Thymus (tissue), 11 donors: ENCODE measurements at regions not wholly inside any gene's neighbourhood (a gene's known extent, or its start where the extent isn't known, plus 50 kb on each side); places are given as distances from the start of the nearest gene placed in this dataset.

Source experiments
- DNase-seq, 9 donors: peaks; one replicate each; pipeline ENCODE4 v3.0.0-alpha.2; 2013; ENCODE audit warnings: low spot score in 9 of 9, low read depth in 6 of 9, missing footprints in 1 of 9
- H3K27ac ChIP-seq, 2 donors: one replicate each; pipeline ENCODE4 v1.5.1; 2013; ENCODE audit warnings: control low read depth in 1 of 2, low read depth in 1 of 2, low read length in 1 of 2, mild to moderate bottlenecking in 1 of 2, moderate library complexity in 1 of 2
- H3K27me3 ChIP-seq, 2 donors: one replicate each; pipeline ENCODE4 v1.5.1; 2013; ENCODE audit warnings: low read length in 1 of 2; ENCODE audit not compliant: control insufficient read depth in 2 of 2, insufficient read depth in 1 of 2
- H3K36me3 ChIP-seq, 2 donors: one replicate each; pipeline ENCODE4 v1.5.1; 2013; ENCODE audit warnings: low read length in 1 of 2, mild to moderate bottlenecking in 1 of 2, moderate library complexity in 1 of 2; ENCODE audit not compliant: control insufficient read depth in 2 of 2, insufficient read depth in 2 of 2
- H3K4me1 ChIP-seq, 2 donors: one replicate each; pipeline ENCODE4 v1.5.1; 2013; ENCODE audit warnings: low read length in 2 of 2; ENCODE audit not compliant: control insufficient read depth in 2 of 2, insufficient read depth in 2 of 2
- H3K4me3 ChIP-seq, 2 donors: one replicate each; pipeline ENCODE4 v1.5.1; 2013; ENCODE audit warnings: low read length in 2 of 2, control low read depth in 1 of 2, mild to moderate bottlenecking in 1 of 2
- H3K9me3 ChIP-seq, 2 donors: one replicate each; pipeline ENCODE4 v1.5.1; 2013; ENCODE audit warnings: low read length in 1 of 2, mild to moderate bottlenecking in 1 of 2; ENCODE audit not compliant: control insufficient read depth in 2 of 2, insufficient read depth in 1 of 2
- WGBS: extraction: QIAGEN DNeasy Blood & Tissue Kit; methylation state at CpG from one replicate; pipeline ENCODE4 v1.1.7; 2013; 5-methylcytosine and 5-hydroxymethylcytosine counted together
- donor health status: healthy.

DNA sequence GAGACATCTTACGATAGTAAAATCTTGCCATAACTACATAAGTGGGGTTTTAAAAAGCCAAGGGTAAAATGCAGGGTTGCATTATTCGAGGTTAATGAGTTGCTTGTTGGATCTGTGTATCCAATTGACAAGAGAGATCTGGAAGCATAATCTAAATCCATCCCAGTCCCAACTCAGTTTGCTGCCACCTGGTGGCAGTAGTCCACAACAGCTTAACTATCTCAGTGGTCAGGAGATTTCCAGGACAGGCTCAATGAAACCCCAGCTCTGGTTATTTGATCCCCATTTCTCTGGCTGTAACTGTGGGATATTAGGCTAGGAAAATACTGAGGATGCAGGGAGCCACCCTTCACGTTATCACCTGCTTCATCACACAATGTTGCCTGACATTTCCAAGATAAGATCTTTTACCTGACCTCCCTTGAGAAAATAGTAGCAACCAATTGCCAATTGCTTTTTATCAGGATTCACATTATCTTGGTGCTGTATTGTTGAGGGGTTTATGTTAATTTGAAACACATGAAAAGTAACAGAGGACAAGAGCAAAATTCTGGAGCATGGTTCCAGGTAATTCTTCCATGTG lies 88.2 kb upstream of the TNIP3 start:
- WGBS, result 35% methylated on average over 3 of the region's 3 CpGs
- Histone ChIP-seq H3K4me1 (no peaks in the 10 kb centered on the region), H3K27ac (no peak overlapping the region), H3K27me3 (no peaks in the 10 kb centered on the region), H3K4me3 (no peak overlapping the region), H3K36me3 (no peaks in the 10 kb centered on the region), H3K9me3 (no peaks in the 10 kb centered on the region)
- DNase-seq, result peak in 8 of 9 donors; percentile 23 to 77 (median 49)

DNA sequence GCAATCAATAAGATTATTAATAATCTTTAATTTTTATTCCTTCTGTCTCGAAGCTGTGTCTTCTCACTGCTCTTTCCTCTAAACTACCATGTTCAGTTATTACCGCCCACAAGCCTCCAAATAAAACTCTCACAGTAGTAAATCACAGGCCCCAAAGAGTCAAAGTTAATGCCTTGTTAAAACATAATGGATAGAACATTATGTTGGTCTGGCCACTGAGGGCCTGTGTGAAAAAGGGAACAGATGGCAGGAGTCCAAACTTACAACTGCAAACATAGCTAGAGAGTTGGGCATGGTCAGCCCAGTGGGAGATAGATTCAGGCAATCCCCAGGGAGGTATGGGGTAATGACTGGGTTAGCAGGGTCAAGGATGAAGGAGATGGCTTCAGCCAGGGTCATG lies 84.6 kb upstream of the TNIP3 start:
- Histone ChIP-seq H3K36me3 (no peaks in the 10 kb centered on the region), H3K27ac (no peak overlapping the region), H3K4me3 (no peak overlapping the region), H3K9me3 (no peaks in the 10 kb centered on the region), H3K27me3 (no peaks in the 10 kb centered on the region), H3K4me1 (no peaks in the 10 kb centered on the region)
- WGBS, result 97% methylated on average over 2 of the region's 2 CpGs
- no peak for DNase-seq

DNA sequence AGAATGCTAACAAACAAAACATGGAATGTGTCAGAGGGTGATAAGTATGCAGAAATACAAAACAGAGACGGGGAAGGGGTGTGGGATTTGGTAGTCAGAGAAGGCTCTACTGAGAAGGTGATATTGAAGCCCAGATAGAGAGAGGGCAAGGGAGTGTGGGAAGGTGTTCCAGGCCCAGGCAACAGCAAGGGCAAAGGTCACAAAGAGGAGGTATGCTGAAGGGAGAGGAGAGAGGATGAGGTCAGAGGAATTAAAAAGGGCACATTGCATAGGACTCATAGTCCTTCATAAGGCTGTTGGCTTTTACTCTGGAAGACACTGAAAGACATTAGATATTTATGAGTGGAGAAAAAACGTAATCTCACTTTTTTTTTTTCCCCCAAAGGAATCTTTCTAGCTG lies 82.6 kb upstream of the TNIP3 start:
- no peak overlapping the region for H3K4me3 ChIP-seq
- H3K36me3 ChIP-seq, result no peaks in the 10 kb centered on the region
- 90% methylated on average over 2 of the region's 2 CpGs for WGBS
- no peaks in the 10 kb centered on the region for H3K4me1 ChIP-seq
- DNase-seq, result no peak
- H3K9me3 ChIP-seq, result no peaks in the 10 kb centered on the region
- no peaks in the 10 kb centered on the region for H3K27me3 ChIP-seq
- no peak overlapping the region for H3K27ac ChIP-seq

DNA sequence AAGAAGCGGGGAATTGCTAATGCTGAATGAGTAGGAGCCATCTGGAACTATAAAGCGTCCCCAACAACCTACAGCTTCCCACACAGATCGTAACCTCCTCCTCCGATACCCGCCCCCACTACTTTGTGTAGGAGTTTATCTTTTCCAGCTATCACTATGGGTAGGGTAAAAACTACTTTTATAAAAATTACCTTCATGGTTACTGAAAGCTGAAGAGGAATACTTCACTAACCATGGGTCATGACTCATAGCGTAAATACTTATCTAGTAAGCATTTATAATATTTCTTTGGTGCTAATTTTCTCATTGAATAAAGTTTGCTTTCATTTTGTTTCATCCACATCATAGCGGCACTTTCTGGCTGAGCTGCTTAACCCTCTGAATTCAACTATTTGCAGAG lies 79.4 kb upstream of the TNIP3 start:
- Histone ChIP-seq H3K4me1 (no peaks in the 10 kb centered on the region), H3K27me3 (no peaks in the 10 kb centered on the region), H3K9me3 (no peaks in the 10 kb centered on the region), H3K27ac (no peak overlapping the region), H3K4me3 (no peak overlapping the region), H3K36me3 (no peaks in the 10 kb centered on the region)
- no peak for DNase-seq
- WGBS, result 94% methylated on average over 7 of the region's 7 CpGs

DNA sequence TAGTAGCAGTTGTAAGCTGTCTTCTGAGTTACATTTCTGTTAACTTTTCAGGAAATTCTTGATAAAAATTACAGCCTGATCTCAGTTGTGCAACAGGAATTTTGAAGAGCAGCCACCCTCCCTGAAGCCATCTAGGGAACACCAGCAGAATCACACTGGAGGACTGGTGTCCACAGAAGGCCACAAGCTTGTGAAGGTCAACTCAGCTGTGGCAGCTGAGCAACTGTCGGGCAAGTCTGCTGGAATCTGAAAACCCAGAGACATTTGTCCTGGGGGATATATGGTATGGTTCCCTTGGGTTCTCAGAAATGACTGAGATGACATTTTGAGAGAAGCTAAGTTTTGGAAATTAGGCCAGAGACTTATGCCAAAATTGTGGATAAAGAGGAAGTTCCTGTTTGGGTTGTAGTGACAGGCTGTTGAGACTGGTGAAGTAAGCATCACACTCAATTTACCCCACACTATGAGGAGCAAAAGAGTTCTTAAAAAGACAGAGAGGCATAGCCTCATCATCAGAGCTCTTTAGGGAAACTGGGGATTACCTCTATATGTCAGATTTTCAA lies 78.1 kb upstream of the TNIP3 start:
- H3K27ac ChIP-seq, result no peak overlapping the region
- peaks cover 0 to 3% of the 10 kb centered on the region in 2 donors for H3K9me3 ChIP-seq
- DNase-seq, result no peak
- no peaks in the 10 kb centered on the region for H3K36me3 ChIP-seq
- H3K4me1 ChIP-seq, result no peaks in the 10 kb centered on the region
- WGBS, result 93% methylated on average over 1 of the region's 1 CpG
- no peak overlapping the region for H3K4me3 ChIP-seq
- H3K27me3 ChIP-seq, result no peaks in the 10 kb centered on the region

DNA sequence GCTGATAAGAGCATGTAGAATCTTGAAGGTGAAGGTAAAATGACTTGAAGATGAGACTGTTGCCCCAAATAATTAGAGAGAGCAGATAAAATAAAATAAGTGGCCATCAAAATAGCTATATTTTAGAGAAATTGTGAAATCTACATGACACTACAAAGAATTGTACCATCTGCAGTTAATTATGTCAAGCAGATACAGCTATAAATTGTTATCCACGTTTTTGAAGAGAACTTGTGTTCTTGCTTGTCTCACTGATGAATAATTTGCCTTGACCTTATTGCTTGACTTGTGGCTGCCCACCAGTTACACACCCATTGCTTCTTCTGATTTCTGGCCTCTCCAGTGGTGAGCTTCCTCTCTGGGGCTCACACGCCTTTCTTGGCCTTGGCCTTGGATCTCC lies 75.8 kb upstream of the TNIP3 start:
- no peak for DNase-seq
- H3K9me3 ChIP-seq, result peaks cover 0 to 3% of the 10 kb centered on the region in 2 donors
- WGBS, result 84% methylated on average over 2 of the region's 2 CpGs
- no peak overlapping the region for H3K27ac ChIP-seq
- peaks cover 0 to 3% of the 10 kb centered on the region in 2 donors for H3K4me1 ChIP-seq
- H3K36me3 ChIP-seq, result no peaks in the 10 kb centered on the region
- H3K27me3 ChIP-seq, result no peaks in the 10 kb centered on the region
- H3K4me3 ChIP-seq, result no peak overlapping the region

DNA sequence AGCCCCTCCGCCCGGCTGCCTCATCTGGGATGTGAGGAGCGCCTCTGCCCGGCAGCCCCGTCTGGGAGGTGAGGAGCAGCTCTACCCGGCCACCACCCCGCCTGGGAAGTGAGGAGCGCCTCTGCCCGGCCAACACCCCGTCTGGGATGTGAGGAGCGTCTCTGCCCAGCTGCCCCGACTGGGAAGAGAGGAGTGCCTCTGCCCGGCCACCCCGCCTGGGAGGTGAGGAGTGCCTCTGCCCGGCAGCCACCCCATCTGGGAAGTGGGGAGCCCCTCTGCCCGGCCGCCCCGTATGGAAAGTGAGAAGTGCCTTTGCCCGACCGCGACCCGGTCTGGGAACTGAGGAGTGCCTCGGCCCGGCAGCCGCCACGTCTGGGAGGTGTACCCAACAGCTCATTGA lies 74.3 kb upstream of the TNIP3 start:
- H3K27me3 ChIP-seq, result no peaks in the 10 kb centered on the region
- no peaks in the 10 kb centered on the region for H3K36me3 ChIP-seq
- 98% methylated on average over 26 of the region's 26 CpGs for WGBS
- H3K4me3 ChIP-seq, result no peak overlapping the region
- peaks cover 0 to 3% of the 10 kb centered on the region in 2 donors for H3K4me1 ChIP-seq
- H3K9me3 ChIP-seq, result peaks cover 0 to 3% of the 10 kb centered on the region in 2 donors
- H3K27ac ChIP-seq, result no peak overlapping the region
- DNase-seq, result no peak

DNA sequence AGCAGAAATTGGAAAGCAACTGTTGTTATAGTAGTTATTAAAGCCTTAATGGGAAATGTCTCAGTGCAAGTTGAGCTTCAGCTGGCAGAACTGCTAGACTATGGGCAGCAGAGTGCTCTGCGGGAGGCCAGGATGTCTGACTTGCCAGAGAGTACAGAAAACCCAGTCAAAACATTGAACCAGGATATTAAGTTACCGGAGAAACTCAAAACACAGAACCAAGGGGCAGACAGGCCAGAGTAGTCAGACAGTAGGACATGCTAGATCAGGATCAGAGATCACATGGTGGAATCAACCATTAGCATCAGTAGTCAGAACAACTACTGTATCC lies 72.9 kb upstream of the TNIP3 start:
- Histone ChIP-seq H3K4me1 (peaks cover 0 to 3% of the 10 kb centered on the region in 2 donors), H3K36me3 (no peaks in the 10 kb centered on the region)
- 98% methylated on average over 2 of the region's 2 CpGs for WGBS

DNA sequence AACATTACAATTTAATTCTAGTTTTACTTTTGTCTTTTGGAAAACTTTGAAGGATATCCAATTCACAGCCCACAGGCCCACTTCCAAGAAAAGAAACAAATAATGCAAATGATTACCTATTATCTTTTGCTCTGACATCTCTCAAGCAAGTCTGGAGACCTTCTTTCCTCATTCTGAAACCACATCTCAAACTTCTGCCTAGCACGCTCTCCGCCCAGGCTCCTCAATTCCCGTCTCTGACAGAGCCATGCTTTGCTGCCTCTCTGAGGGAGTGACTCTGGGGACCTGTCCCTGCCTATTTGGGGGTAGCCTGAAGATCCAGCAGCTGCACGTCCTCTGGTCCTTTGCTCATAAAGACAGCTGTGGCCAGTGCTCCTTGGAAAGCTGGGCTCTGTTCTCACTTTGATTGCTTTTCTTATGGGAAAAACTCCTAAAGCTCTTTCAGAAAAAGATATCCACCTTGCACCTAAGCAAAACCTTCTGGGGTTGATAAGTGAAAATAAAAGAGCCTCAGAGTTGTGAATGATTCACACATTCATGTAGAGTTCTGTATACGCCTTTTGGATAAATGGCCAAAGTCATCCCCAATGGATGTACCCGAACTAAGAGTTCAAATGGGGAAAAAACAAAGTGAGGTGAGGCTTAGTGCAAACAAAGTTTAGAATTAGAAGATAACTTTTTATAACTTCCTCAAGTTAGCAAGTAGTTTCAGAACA lies 72.4 kb upstream of the TNIP3 start:
- Histone ChIP-seq H3K27me3 (no peaks in the 10 kb centered on the region), H3K4me3 (no peak overlapping the region), H3K27ac (no peak overlapping the region), H3K9me3 (peaks cover 0 to 3% of the 10 kb centered on the region in 2 donors), H3K36me3 (no peaks in the 10 kb centered on the region), H3K4me1 (peaks cover 0 to 3% of the 10 kb centered on the region in 2 donors)
- DNase-seq, result no peak
- 97% methylated on average over 6 of the region's 6 CpGs for WGBS

More for the DNA sequence above, 72.9 kb upstream of the TNIP3 start:
- Histone ChIP-seq H3K27ac (no peak overlapping the region), H3K9me3 (peaks cover 0 to 3% of the 10 kb centered on the region in 2 donors), H3K27me3 (no peaks in the 10 kb centered on the region), H3K4me3 (no peak overlapping the region)
- no peak for DNase-seq
